Sigmoid colon (tissue), 4 donors: ENCODE measurements at regions not wholly inside any gene's neighbourhood (a gene's known extent, or its start where the extent isn't known, plus 50 kb on each side); places are given as distances from the start of the nearest gene placed in this dataset.

Experiments
- EP300 ChIP-seq, 4 donors: sonication (generic); formaldehyde crosslinking; IDR thresholded peaks; one replicate each; pipeline ENCODE4 v1.6.1; 2017; ENCODE audit warnings: antibody characterized with exemption in 4 of 4
- POLR2A ChIP-seq, 2 donors: fragments of 450-650 bp; IDR thresholded peaks; one replicate each; pipeline ENCODE4 v1.6.1; 2016; ENCODE audit warnings: antibody characterized with exemption in 2 of 2, mild to moderate bottlenecking in 2 of 2, moderate library complexity in 2 of 2
- POLR2AphosphoS5 ChIP-seq, 4 donors: sonication (generic); formaldehyde crosslinking; IDR thresholded peaks; one replicate each; pipeline ENCODE4 v1.6.1; 2017; ENCODE audit warnings: antibody characterized with exemption in 4 of 4
- TF ChIP-seq, protein P1 (sequence below), 4 experiments: fragments of 450-650 bp in 3 of 4; fragments of 200-600 bp in 1 of 4; IDR thresholded peaks; one replicate each; pipeline ENCODE4 v1.5.1; 2016 to 2019; ENCODE audit warnings: antibody characterized with exemption in 4 of 4, mild to moderate bottlenecking in 3 of 4, moderate library complexity in 2 of 4

DNA sequence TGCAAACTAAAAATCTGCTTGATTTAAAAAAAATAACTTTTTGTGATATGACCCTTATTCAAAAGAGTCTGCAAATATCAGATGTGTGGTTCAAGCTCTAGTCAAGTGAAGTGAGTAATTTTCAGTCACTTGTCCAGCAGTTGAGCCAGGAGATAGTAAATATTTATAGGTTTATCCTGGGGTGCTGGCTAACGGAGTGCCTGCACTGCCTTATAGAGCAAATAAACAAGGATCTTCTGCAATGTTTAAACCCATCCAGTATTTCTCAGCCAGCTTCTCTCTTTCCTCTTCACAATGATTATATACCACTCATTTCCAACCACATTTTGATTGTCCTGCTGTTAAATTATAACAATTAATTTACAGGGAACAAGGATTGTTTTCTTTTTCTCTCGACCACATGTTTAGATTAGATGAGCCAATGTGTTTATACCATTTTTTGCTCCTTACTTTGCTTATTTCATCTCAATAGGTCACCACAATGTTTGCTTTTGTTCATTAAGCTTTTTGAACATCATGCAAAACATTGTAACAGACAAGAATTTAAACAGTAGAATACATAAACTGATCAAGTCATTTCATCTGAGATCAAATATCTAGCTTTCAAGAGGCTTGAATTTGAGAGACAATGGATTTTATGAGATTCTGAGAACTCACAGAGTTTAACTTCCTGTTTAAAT is 60.3 kb upstream of the GREM2 start:
- TF ChIP-seq, protein P1, sequence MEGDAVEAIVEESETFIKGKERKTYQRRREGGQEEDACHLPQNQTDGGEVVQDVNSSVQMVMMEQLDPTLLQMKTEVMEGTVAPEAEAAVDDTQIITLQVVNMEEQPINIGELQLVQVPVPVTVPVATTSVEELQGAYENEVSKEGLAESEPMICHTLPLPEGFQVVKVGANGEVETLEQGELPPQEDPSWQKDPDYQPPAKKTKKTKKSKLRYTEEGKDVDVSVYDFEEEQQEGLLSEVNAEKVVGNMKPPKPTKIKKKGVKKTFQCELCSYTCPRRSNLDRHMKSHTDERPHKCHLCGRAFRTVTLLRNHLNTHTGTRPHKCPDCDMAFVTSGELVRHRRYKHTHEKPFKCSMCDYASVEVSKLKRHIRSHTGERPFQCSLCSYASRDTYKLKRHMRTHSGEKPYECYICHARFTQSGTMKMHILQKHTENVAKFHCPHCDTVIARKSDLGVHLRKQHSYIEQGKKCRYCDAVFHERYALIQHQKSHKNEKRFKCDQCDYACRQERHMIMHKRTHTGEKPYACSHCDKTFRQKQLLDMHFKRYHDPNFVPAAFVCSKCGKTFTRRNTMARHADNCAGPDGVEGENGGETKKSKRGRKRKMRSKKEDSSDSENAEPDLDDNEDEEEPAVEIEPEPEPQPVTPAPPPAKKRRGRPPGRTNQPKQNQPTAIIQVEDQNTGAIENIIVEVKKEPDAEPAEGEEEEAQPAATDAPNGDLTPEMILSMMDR (IDR thresholded peaks at IDR 0.05): no peak
- TF ChIP-seq POLR2AphosphoS5 (IDR thresholded peaks at IDR 0.05) (no peak), POLR2A (IDR thresholded peaks at IDR 0.05) (no peak), EP300 (IDR thresholded peaks at IDR 0.05) (no peak)
